ENCODE measurements at regions not wholly inside any gene's neighbourhood (a gene's known extent, or its start where the extent isn't known, plus 50 kb on each side); places are given as distances from the start of the nearest gene placed in this dataset.

- no peak for TF ChIP-seq ARID4B (CRISPR knock-in tag; IDR thresholded peaks at IDR 0.05; ENCODE audit: borderline replicate concordance)
Measured at GRCh38 chr10:45239642-45240041, 75.8 kb downstream of the OR13A1 start (continued).

- H3K9me3 Mint-ChIP-seq, result no peaks in the 10 kb centered on the region
- no peaks in the 10 kb centered on the region for H3K36me3 Mint-ChIP-seq
- TF ChIP-seq ATF6 (CRISPR knock-in tag; IDR thresholded peaks at IDR 0.05), result no peak
- no peak for TF ChIP-seq ZNF416 (CRISPR knock-in tag; IDR thresholded peaks at IDR 0.05)
- TF ChIP-seq HMGA2 (CRISPR knock-in tag; IDR thresholded peaks at IDR 0.05), result no peak
- DNase-seq (ENCODE audit: low spot score) (no peak), ATAC-seq (peak; percentile 72)
- no peaks in the 10 kb centered on the region; the same call in 1 of the 2 replicates for H3K27me3 Mint-ChIP-seq (ENCODE audit: low read depth)
- no peak overlapping the region for H3K4me3 Mint-ChIP-seq
- POLR2A ChIA-PET, result no interaction called here
- peaks cover 16% of the 10 kb centered on the region for H3K4me1 Mint-ChIP-seq
- CTCF ChIA-PET, result interaction anchor here (1.6 kb wide), 1 partner anchor 8 kb away, joined by 8 read pairs; no protein-coding TSS in a partner anchor
- H3K27ac Mint-ChIP-seq, result no peak overlapping the region
Measured at GRCh38 chr10:45241865-45242520, 73.4 kb downstream of the OR13A1 start.

GRCh38 chr10:45243261-45243660 is 72.1 kb downstream of the OR13A1 start:
- POLR2A ChIA-PET, result no interaction called here

More at GRCh38 chr10:45243261-45243660, 72.1 kb downstream of the OR13A1 start:
- H3K9me3 Mint-ChIP-seq, result no peaks in the 10 kb centered on the region
- TF ChIP-seq ARID4B (CRISPR knock-in tag; IDR thresholded peaks at IDR 0.05; ENCODE audit: borderline replicate concordance), result no peak
- TF ChIP-seq SMAD4 (CRISPR knock-in tag; IDR thresholded peaks at IDR 0.05), result no peak
- TF ChIP-seq ATF3 (CRISPR knock-in tag; conservative IDR thresholded peaks at IDR 0.05), result no peak
- no peak for TF ChIP-seq ATF2 (CRISPR knock-in tag; IDR thresholded peaks at IDR 0.05; ENCODE audit: borderline replicate concordance, low read depth)
- no peak for TF ChIP-seq KAT7 (CRISPR knock-in tag; IDR thresholded peaks at IDR 0.05; ENCODE audit: borderline replicate concordance)
- no peak for TF ChIP-seq MLX (CRISPR knock-in tag; IDR thresholded peaks at IDR 0.05)
- TF ChIP-seq NR3C1 (CRISPR knock-in tag; conservative IDR thresholded peaks at IDR 0.05; ENCODE audit: low read depth), result no peak
- TF ChIP-seq IRF2 (CRISPR knock-in tag; IDR thresholded peaks at IDR 0.05; ENCODE audit: borderline replicate concordance, low read depth), result no peak
- no peak for TF ChIP-seq FOXK1 (CRISPR knock-in tag; IDR thresholded peaks at IDR 0.05)
- no peak for TF ChIP-seq JUN (CRISPR knock-in tag; IDR thresholded peaks at IDR 0.05)
- no peak for TF ChIP-seq FOXJ3 (CRISPR knock-in tag; IDR thresholded peaks at IDR 0.05; ENCODE audit: borderline replicate concordance)
- TF ChIP-seq ZNF121 (CRISPR knock-in tag; IDR thresholded peaks at IDR 0.05), result no peak
- H3K36me3 Mint-ChIP-seq, result no peaks in the 10 kb centered on the region
- peaks cover 5% of the 10 kb centered on the region for H3K27me3 Mint-ChIP-seq (ENCODE audit: low read depth)
- peaks cover 16% of the 10 kb centered on the region for H3K4me1 Mint-ChIP-seq
- ATAC-seq (no peak), DNase-seq (ENCODE audit: low spot score) (no peak)
- H3K4me3 Mint-ChIP-seq, result no peak overlapping the region
- H3K27ac Mint-ChIP-seq, result no peak overlapping the region
- CTCF ChIA-PET, result no interaction called here
